ENCODE measurements at regions not wholly inside any gene's neighbourhood (a gene's known extent, or its start where the extent isn't known, plus 50 kb on each side); places are given as distances from the start of the nearest gene placed in this dataset.

GRCh38 chr2:59691518-59692190 lies 861.8 kb downstream of the BCL11A start:
- H3K27me3 ChIP-seq = no peaks in the 10 kb centered on the region
- no peak overlapping the region for H3K27ac ChIP-seq
- H3K4me3 ChIP-seq = no peak overlapping the region
- H3K4me1 ChIP-seq (ENCODE audit: low read depth) = peaks cover 7% of the 10 kb centered on the region
- TF ChIP-seq CTCF (IDR thresholded peaks at IDR 0.05; ENCODE audit: low read depth, low read length) = no peak
- no peak for DNase-seq (ENCODE audit: low read depth in 1 of 2, low spot score in 1 of 2)
- no peaks in the 10 kb centered on the region for H3K9me3 ChIP-seq (ENCODE audit: low read depth)
- no peaks in the 10 kb centered on the region for H3K36me3 ChIP-seq

- peak in 1 of 2 donors; percentile 36 for DNase-seq (ENCODE audit: low read depth in 1 of 2, low spot score in 1 of 2)
- Histone ChIP-seq H3K27ac (peak overlapping the region; percentile 32), H3K27me3 (no peaks in the 10 kb centered on the region), H3K4me3 (no peak overlapping the region), H3K9me3 (ENCODE audit: low read depth) (no peaks in the 10 kb centered on the region), H3K36me3 (no peaks in the 10 kb centered on the region), H3K4me1 (ENCODE audit: low read depth) (peaks cover 7% of the 10 kb centered on the region)
- TF ChIP-seq CTCF (IDR thresholded peaks at IDR 0.05; ENCODE audit: low read depth, low read length) = no peak
Observed at GRCh38 chr2:59690849-59691248, 862.6 kb downstream of the BCL11A start.

GRCh38 chr2:59684771-59685166 lies 868.7 kb downstream of the BCL11A start:
- no peak overlapping the region for H3K4me3 ChIP-seq
- H3K27me3 ChIP-seq = no peaks in the 10 kb centered on the region
- no peak for DNase-seq (ENCODE audit: low read depth in 1 of 2, low spot score in 1 of 2)
- no peak for TF ChIP-seq CTCF (IDR thresholded peaks at IDR 0.05; ENCODE audit: low read depth, low read length)
- no peaks in the 10 kb centered on the region for H3K9me3 ChIP-seq (ENCODE audit: low read depth)
- no peaks in the 10 kb centered on the region for H3K36me3 ChIP-seq
- no peaks in the 10 kb centered on the region for H3K4me1 ChIP-seq (ENCODE audit: low read depth)
- H3K27ac ChIP-seq = no peak overlapping the region

- no peaks in the 10 kb centered on the region for H3K4me1 ChIP-seq (ENCODE audit: low read depth)
- no peak overlapping the region for H3K27ac ChIP-seq
- no peak for DNase-seq (ENCODE audit: low read depth in 1 of 2, low spot score in 1 of 2)
- no peak overlapping the region for H3K4me3 ChIP-seq
- H3K9me3 ChIP-seq (ENCODE audit: low read depth) = no peaks in the 10 kb centered on the region
- no peaks in the 10 kb centered on the region for H3K27me3 ChIP-seq
- no peaks in the 10 kb centered on the region for H3K36me3 ChIP-seq
- no peak for TF ChIP-seq CTCF (IDR thresholded peaks at IDR 0.05; ENCODE audit: low read depth, low read length)
Observed at GRCh38 chr2:59684116-59684770, 869.2 kb downstream of the BCL11A start.

- Histone ChIP-seq H3K36me3 (no peaks in the 10 kb centered on the region), H3K4me1 (ENCODE audit: low read depth) (no peaks in the 10 kb centered on the region), H3K4me3 (no peak overlapping the region), H3K27me3 (no peaks in the 10 kb centered on the region), H3K27ac (no peak overlapping the region), H3K9me3 (ENCODE audit: low read depth) (no peaks in the 10 kb centered on the region)
- no peak for TF ChIP-seq CTCF (IDR thresholded peaks at IDR 0.05; ENCODE audit: low read depth, low read length)
- DNase-seq (ENCODE audit: low read depth in 1 of 2, low spot score in 1 of 2) = no peak
Observed at GRCh38 chr2:59680863-59681262, 872.6 kb downstream of the BCL11A start.
